ENCODE measurements at regions not wholly inside any gene's neighbourhood (a gene's known extent, or its start where the extent isn't known, plus 50 kb on each side); places are given as distances from the start of the nearest gene placed in this dataset.

DNA sequence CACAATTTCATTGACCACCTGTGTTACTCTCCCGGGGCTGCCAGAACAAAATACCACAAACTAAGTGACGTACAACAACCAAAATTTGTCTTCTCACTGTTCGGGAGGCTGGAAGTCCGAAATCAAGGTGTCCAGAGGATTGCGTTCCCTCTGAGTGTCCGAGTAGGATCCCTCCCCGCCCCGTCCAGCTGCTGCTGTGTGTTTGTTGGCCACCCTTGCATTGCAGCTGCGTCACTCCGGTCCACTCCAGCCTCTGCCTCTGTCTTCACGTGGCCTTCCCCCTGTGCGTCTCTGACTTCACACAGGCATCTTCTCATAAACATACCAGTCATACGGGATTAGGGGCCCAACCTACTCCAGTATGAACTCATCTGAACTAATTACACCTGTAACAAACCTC is 251.8 kb upstream of the SMIM21 start:
- no peak for DNase-seq
- no peak for ATAC-seq

DNA sequence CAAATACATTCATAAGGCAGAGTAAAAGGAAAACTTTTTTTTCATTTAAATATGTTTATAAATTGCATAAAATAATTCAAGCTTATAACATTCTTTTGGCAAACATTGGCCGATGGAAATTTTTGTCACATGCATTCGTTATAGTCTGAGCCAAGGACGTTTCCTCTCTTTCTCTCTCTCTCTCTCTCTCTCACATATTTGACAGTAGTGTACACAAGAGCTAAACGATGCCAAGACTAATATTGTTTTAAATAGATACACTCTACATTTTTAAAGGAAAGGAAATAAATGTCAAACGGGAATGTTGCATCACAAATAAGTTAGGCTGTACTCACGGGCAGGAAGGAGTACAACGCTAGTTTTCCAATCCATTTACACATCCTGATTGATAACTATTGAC is 251.1 kb upstream of the SMIM21 start:
- ATAC-seq (no peak), DNase-seq (no peak)

DNA sequence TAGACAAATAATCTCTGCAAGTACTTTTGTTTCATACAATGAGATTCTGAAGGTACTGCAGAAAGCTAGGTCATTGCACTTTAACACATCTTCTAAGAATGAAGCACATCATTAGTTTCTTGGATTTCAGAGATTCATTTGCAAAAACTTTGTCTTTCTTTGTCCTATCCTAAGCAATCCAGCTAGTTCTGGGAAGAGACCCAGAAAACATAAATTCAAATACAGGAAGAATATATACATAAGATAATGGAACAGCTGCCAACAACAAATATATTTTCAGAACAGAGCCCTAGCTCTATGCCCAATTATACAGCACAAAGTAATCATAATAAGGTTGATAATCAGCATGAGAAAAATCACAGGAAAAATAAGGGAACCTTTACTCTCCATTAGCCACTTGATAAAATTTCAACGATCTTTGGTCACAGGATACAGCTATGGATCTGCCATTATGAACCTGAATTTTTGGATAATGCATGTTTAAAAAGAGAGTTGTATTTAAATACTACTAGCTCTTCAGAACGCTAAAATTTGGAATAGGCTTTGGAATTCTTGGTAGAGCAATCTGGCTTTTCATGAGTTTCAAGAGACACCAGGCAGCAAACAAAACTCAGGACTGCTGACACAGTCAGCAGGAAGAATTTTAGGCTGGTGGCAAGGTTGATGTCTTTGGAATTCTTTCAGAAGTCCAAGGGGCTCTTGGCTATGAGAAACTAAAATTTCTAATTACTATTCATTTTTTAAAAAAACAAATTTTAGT is 250.4 kb upstream of the SMIM21 start:
- no peak for DNase-seq
- no peak for ATAC-seq

DNA sequence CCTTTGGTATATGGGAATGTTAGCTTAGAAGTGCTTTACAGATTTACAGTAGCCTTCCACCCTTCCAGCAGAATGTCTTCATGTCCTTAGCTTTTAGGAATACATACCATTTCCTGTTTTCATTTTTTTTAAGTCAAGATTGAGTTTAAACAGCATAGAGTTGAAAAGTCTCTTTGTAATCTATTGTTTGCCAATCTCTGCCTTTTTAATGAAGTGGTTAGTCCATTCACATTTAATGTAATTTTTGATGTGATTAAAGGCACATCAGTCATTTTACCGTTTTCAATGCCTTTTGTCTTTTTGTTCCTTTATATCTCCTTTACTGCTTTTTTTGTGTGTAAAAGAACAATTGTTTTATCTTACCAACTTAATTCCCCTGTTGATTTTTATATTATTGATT is 233.4 kb upstream of the SMIM21 start:
- no peak for DNase-seq
- ATAC-seq: no peak

DNA sequence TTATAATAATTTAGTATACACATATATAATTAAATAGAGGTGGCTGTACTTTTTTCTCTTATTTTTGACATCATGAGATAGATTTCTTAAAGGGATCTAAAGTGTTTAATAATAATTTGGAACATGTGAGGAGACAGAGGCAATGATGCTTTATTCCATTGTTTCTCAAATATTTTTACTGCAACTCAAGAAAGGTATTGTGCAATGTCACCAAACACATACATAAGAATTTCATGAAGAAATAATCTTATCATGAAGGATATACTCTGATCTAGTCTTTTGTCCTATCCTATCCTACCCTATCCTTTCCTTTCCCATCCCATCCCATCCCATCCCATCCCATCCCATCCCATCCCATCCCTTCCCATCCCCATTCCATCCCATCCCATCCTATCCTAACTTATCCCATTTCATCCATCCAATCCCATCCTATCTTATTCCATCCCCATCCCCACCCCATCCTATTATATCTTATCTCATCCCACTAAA is 232.1 kb upstream of the SMIM21 start:
- DNase-seq (no peak), ATAC-seq (no peak)

DNA sequence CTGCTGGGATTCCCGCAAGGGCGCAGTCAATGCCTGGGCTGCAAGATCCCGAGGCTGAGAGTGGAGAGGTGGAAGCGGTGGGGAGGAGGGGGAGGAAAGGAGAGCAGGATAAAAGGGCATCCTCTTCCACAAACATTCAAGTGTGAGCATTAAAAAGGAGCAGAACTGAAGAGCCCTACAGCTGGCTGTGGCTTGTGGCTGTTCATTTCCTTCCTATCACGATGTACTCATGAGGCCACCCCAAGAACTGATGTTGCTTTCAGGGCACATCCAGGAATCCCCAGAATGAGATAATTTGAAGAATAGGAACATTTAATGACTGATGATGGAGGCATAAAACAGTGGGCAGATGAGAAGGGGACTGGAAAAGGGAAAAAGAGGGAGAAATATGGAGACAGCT is 230.8 kb upstream of the SMIM21 start:
- no peak for ATAC-seq
- no peak for DNase-seq

DNA sequence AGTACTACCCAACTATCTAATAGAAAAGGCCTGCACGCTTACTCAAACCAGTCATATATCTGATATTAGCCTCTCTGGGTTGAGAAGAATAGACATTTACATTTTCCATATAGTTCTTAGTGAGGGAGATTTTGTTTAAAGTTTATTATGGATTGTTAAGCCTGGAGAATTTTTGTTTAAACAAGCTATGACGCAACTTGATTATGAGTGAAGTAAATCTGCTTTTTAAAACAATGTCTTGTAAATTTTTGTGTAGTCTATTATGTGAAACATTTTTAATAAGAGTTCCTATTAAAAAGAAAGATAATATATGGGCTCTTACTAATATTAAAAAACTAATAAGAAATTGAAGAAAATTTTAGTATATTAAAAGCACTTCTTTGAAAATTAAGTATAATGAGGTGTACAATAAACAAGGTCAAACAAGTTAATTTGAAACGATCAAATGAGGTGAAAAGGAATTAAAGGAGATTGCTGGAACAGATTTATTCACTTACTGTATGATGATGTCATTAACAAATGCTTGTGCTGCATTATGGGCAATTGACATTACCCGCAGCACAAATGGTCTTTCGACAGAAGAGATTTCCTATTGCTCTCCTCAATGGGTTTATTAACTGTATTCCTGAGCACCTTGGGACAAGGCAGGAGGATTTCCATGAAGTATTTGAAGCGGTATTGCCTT is 229.2 kb upstream of the SMIM21 start:
- no peak for DNase-seq
- ATAC-seq: no peak

DNA sequence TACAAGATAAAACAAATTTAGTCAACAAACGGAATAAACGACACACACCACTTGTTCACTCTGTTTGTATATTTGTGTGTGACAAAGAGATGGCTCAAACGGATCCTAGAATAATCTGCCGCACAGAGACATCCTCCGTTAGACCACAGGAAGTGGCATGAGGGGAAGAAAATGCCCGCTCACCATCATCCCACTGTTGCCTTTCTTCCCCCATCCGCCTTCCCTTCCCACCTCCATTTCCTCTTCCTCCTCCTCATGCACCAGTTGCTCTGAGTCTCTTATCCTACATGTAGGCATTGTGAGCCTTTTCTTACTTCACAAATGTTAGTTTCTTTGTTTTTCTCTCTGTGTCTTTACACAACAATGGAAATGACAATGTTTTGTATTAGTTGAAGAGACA is 228.5 kb upstream of the SMIM21 start:
- ATAC-seq (no peak), DNase-seq (no peak)

DNA sequence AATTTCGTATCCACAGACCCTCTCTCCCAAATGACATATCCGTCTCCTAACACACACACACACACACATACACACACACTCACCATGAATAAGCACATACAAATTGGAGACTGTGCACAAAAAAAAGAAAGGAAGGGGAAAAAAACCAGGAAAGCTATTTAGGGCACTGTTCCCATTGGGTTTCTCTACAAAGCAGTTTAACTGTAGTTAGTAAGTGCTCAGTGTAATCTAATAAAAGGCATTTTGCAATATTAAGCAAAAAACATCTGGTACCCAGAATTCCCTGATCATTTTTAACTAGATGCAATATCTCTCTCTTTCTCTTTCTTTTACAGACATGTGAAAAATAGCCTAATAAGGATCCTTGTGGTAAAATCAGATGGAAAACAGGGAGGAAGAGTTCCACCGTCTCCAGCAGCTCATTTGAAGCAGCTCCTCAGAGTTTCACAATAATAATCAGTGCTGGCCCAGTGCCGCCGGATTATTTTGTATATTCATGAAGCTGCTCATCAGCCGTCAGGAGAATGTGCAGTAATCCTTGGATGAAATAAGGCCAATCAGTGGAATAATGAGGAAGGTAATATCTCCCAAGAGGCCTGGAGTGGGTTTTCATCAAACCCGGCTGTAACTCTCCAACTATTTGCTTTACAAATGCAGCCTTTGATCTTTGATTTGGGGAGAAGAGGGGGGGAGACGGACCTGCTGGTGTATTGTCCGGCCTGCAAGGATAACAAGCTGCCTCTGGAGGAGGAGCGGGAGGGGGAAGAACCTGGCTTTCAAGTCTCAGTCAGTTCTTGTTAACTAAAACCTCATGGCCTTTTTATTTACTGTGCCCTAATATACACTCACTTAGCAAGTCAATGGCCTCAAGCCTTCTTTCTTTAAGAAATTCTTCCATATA is 227.6 kb upstream of the SMIM21 start:
- ATAC-seq (no peak), DNase-seq (no peak)

DNA sequence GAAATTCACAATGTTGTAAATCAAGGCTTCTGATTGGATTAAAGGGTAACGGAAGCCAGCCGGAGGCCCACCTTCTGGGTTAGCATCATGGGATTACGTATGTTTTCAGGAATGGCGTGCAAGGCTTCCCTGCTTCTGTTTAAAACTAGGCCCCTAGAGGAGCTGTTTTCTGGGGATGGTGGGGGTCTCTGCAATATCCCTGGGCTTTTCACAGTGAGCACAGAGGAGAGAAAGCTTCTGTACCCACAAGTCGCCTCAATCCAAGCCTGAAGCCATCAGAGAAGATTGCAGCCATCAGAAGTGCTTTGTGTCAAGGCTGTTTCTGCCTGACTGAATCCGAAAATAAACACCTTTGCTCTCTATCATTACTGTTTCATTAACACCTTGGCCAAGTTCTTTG is 226.9 kb upstream of the SMIM21 start:
- no peak for ATAC-seq
- DNase-seq: no peak

DNA sequence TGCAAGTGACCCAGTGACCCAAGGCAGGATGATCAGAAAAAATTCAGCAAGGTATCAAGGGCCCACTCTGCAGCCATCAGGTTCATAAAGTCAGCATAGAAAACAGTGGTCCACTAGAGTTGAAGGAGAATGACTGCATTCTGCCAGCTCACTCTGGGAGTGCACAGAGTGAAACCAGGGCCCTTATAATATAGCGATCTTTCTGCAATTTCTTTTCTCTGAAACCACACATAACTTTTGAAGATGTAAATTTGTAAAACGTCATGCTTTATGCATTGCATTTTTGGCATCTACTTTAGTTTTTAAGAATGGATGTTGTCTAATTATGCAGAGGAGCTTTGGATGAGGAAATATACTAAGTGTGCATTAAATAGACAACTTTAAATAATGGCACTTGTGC is 225.0 kb upstream of the SMIM21 start:
- DNase-seq: no peak
- no peak for ATAC-seq

DNA sequence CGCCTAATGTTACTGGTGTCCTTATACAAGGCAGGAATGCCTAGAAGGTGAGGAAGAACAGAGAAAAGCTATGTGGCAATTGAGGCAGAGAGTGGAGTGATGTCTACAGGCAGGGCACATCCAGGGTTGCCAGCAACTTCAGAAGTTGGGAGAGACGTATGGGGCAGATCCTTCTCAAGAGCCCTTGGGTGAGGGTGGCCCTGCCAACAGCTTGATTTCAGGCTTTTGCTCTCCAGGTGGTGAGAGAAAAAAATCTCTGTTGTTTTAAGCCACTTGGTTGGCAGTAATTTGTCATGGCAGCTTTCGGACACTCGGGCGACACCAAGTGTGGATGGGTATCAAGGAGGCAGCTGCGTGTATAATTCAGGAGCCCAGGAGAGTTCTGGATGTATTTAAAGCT is 217.4 kb upstream of the SMIM21 start:
- ATAC-seq (no peak), DNase-seq (no peak)

DNA sequence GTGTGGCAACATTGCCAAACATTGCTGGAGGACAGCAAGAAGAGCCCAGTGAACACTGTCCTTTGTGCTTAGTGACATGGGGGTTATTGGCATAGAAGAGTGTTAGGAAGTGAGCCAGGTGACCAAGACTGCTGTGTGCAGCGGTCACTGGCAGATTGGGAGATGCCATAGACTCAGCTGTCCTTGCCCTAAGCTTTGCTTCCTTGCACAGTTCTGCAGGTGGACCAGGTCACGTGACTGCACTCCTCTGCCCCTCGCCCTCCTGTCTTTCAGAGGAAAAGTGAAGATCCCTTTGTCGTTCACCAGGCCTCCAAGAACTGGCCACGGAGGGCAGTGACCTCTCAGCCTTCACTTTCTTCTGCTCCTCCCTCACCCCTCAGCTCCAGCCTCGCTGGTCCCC is 215.6 kb upstream of the SMIM21 start:
- ATAC-seq (no peak), DNase-seq (no peak)

DNA sequence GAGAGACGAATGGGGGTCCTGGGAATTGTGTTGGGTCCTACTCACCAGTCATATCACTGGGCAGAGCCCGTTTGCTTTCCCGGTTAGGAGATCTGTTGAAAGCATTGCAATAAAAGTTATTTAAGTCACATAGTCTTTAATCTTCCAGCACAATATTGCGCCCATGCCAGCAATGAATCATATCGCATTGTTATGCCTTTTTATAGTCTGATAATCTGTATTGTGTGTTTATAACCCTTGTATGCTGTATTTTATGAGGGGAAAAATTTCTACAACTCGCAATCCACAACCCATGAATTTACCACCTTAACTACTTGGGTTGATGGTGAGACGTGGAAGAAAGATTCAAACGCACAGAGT is 211.9 kb upstream of the SMIM21 start:
- DNase-seq: no peak
- ATAC-seq: no peak

DNA sequence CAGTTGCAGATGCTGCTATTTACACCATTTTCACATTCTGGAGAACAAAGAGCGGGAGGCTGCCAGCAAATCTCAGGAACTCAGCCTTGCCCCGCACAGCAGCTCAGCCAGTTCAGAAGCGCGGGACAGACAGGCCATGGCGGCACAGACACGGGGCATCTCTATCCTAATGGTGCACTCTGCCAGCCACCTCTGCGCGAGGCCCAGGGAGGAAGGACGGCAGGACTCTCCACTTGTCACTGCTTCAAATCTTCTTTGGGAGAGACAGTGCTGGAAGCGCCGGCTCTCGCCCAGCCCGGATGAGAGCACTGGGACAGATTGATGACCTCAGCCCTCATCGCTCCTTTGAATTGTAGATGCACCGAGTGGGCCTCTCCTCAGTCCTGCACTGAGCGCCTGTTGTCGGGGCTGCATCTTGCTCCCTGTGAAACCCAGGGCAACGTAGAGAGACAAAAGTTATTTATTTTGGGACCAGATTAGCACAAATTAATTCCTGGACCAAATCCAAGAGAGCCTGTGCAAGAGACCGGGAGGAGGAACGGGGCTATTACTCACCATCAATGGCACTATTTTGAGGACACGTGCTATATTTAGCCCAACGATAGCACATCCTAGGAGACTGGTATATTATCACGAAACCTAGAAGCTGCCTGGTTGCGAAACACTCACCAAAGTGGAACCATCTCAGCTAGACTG is 211.4 kb upstream of the SMIM21 start:
- ATAC-seq (no peak), DNase-seq (no peak)

DNA sequence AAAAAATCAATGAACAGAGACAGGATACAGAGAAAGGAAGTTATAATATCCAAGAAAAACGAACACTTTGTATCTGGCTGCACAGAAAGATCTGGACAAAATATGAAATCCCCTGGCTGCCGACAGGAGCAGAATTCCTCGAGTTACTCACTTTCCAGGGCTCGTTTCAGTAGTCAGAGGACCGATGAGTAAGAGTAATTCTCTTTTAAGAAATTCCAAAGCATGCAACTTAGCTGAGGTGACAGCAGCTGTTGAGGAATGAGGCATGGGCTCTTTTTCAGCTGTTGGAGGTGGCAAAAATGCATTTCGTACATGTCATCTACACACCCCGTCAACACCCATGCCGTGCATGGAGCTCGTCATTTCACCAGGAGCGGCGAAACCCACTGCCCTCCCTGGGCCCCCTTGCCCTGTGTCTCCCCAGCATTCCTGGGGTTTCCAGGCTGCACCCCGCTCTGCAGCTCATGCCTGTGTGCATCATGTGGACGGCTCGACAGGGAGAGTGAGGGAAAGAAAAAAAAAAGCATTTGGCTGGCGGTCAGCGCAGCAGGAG is 210.8 kb upstream of the SMIM21 start:
- DNase-seq (no peak), ATAC-seq (no peak)

DNA sequence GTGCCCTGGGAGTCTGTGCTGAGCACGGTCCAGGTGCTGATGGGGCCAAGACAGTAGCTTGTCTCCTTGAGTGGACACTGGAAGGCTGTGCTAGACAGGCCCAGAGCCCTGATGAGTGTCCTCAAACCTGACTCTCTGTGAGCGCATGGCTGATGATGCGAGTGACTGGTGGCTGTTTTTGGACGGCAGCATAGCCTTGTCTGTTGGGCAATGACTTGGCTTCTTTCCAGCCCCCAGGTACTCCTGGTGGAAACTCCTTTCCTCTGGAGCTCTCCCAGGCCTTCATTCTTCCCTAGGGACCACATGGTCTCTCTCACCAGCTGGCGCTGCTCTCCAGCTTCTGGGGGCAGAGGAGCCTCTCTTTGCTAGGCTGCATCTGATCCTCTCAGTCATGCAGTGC is 207.6 kb upstream of the SMIM21 start:
- ATAC-seq: no peak
- no peak for DNase-seq

DNA sequence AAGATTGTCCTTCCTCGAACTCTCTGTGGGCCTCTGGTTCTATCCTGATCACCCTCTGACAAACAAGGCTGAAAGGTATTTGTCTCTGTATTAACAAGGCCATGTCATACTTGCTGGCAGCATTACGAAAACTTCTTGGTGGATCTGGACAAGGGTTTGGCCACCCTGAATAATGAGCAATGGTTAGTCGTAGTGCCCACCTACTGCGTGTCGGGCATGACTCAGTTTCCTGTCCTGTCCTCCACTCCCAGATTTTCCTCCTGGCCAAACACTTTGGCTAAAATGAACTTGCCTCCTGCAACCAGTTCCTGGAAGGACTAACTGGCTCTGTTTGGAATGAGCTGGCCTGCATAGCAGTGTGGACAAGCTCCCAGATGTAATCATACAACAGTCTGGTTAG is 198.5 kb upstream of the SMIM21 start:
- DNase-seq: no peak
- ATAC-seq: no peak

DNA sequence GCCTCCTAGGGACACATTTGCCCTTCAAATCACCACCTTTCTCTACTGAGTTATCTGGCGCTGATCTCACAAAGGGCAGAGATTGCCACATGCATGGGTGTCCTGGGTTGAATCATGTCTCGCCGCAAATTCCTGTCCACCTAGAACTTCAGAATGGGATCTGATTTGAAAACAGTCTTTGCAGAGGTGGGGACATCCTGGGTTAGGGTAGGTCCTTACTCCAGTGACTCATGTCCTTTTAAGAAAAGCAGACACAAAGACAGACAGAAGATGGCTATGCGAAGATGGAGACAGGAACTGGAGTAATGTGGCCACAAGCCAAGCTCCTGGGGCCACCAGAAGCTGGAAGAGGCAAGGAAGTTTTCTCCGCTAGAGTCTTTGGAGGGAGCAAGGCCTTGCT is 197.4 kb upstream of the SMIM21 start:
- no peak for DNase-seq
- no peak for ATAC-seq

DNA sequence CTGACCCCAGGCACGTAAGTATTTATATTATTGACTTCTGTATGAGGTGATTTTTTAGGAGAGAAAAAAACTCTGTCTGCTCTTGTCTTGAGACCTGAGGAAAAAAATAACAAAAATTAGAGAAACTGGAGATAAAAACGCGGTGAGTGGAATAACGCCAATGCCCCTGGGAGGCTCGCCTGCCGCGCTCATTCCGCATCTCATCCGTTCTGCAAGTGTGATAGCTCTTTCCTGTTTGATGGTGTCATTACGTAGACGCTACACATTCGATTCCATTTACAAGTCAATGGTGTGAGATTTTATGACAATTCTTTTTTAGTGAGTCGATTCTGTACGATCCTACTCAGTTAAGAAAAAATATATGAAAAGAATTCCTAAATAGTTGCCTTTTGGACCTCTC is 194.3 kb upstream of the SMIM21 start:
- no peak for ATAC-seq

DNA sequence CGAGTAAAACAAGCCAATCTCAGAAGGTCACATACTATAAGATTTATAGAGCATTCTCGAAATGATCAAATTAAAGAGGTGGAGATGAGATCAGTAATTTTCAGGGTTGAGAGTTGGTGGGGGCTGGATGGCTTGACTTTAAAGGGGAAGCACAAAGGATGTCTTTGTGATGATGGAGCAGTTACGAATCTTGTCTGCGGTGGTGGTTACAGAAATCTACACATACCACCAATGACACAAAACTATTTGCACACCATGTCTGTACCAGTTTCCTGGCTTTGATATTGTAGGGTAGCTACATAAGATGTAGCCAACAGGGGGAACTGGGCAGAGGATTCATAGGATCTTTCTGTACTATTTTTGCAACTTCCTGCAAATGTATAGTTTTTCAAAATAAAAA is 190.6 kb upstream of the SMIM21 start:
- no peak for DNase-seq
- ATAC-seq: no peak

More for the DNA sequence above, 194.3 kb upstream of the SMIM21 start:
- no peak for DNase-seq

DNA sequence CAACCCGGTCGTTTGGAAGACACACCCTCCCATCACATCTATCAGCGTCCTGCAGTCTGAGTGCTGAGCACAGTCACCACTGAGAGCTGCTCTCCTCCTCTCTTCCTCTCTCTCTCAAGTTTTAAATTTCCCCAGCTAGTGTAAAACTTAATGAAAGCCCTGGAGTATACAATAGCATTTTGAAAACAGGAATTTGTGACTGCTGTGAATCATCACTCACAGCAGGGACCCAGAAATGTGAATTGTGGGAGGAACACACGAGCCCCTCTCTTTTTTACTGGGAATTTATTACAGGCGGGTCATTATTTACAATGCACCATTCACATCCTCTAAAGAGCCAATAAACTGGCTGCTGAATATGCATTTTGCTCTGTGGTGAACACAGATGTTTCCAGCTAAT is 185.0 kb upstream of the SMIM21 start:
- ATAC-seq (no peak), DNase-seq (no peak)

All from stimulated activated naive CD8-positive, alpha-beta T cell treated with anti-CD3 and anti-CD28 coated beads, Interleukin-15, Interleukin-2, amounts not matched to agents 100 U/mL and 50 U/mL, for 24 hours (primary cell).